ENCODE measurements at regions not wholly inside any gene's neighbourhood (a gene's known extent, or its start where the extent isn't known, plus 50 kb on each side); places are given as distances from the start of the nearest gene placed in this dataset.

DNA sequence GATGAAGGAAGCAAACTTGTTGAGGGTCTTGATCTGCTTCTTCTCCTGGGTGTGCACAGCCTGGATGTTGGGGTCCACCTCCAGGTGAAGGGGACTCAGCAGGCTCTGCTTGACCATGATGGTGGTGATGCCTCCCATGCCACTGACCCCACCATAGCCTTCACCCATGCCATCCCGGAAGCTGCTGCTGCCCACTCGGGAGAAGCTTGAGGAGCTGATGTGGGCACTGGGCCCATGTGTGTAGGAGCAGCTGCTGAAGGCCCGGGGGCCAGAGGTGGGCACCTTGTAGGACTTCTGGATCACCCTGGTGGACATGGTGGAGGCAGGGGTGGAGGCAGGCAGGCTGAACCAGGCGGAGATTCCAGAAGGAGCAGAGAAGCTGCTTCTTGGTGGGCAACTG is 432.7 kb upstream of the DIPK2B start:
- no CpG with 5 or more reads among the region's 4 CpGs for WGBS (ENCODE audit: extremely low coverage, insufficient read length, low lambda C conversion rate)
- no peaks in the 10 kb centered on the region; the same call in 1 of the 2 replicates for H3K27me3 Mint-ChIP-seq (ENCODE audit: low read depth)

More for the DNA sequence above, 432.7 kb upstream of the DIPK2B start:
- no peak overlapping the region for H4K8ac ChIP-seq (replicated peaks; ENCODE audit: insufficient read length, low read depth, low read length)
- no peak overlapping the region for H4K5ac ChIP-seq (ENCODE audit: insufficient read length, low read depth, low read length)
- no peak overlapping the region for H2BK20ac ChIP-seq (ENCODE audit: low read depth, low read length, poor library complexity, severe bottlenecking)
- Mint-ChIP-seq H3K4me1 (no peaks in the 10 kb centered on the region), H3K9me3 (peaks cover 74 to 75% of the 10 kb centered on the region in 2 experiments), H3K36me3 (ENCODE audit: insufficient read depth in 1 of 3, low read depth in 3 of 3) (peaks cover 11 to 18% (median 13%) of the 10 kb centered on the region in 3 experiments), H3K4me3 (no peak overlapping the region), H3K27ac (no peak overlapping the region)
- no peak overlapping the region for H3K9ac ChIP-seq (ENCODE audit: extremely low read depth, insufficient read length, low read length)
- H3K4ac ChIP-seq (ENCODE audit: low read depth, low read length), result no peak overlapping the region
- no peak overlapping the region for H2BK12ac ChIP-seq (ENCODE audit: insufficient read length, low read depth, low read length)
- no peak overlapping the region for H3T11ph ChIP-seq (ENCODE audit: low read length)
- no peaks in the 10 kb centered on the region for H3K27me3 ChIP-seq (ENCODE audit: insufficient read depth, low read length)
- no peaks in the 10 kb centered on the region for H3K79me2 ChIP-seq (ENCODE audit: insufficient read depth, low read length)
- H3K79me1 ChIP-seq (ENCODE audit: insufficient read depth, low read depth, low read length, poor library complexity, severe bottlenecking), result no peaks in the 10 kb centered on the region
- no peak overlapping the region for H2AK5ac ChIP-seq (ENCODE audit: insufficient read length, low read length)
- no peak overlapping the region for H3K27ac ChIP-seq (ENCODE audit: insufficient read length, low read depth, low read length)
- H3K9me3 ChIP-seq (ENCODE audit: control insufficient read depth, low read depth, low read length), result no peaks in the 10 kb centered on the region
- H3K56ac ChIP-seq (ENCODE audit: insufficient read length, low read depth, low read length), result no peak overlapping the region
- H3K23me2 ChIP-seq (ENCODE audit: insufficient read length, low read depth, low read length, poor library complexity, severe bottlenecking), result no peaks in the 10 kb centered on the region
- H3K14ac ChIP-seq (ENCODE audit: insufficient read depth, low read length), result no peak overlapping the region
- no peak overlapping the region for H2BK5ac ChIP-seq (ENCODE audit: insufficient read length, low read length)
- H4K91ac ChIP-seq (ENCODE audit: insufficient read length, low read depth, low read length), result no peak overlapping the region
- H3K4me1 ChIP-seq (ENCODE audit: insufficient read depth, low read length), result no peaks in the 10 kb centered on the region
- no peak overlapping the region for H2AFZ ChIP-seq (ENCODE audit: low read length)
- H3K4me2 ChIP-seq (ENCODE audit: insufficient read depth, insufficient read length, low read length), result no peak overlapping the region
- no peak overlapping the region for H3K23ac ChIP-seq (ENCODE audit: insufficient read length, low read depth, low read length)
- H3K18ac ChIP-seq (ENCODE audit: insufficient read length, low read depth, low read length), result no peak overlapping the region
- no peaks in the 10 kb centered on the region for H4K20me1 ChIP-seq (ENCODE audit: control insufficient read depth, insufficient read depth, insufficient read length)
- H2BK120ac ChIP-seq (ENCODE audit: low read depth, low read length, poor library complexity, severe bottlenecking), result no peak overlapping the region
- no peak for DNase-seq
- TF ChIP-seq, protein P1, sequence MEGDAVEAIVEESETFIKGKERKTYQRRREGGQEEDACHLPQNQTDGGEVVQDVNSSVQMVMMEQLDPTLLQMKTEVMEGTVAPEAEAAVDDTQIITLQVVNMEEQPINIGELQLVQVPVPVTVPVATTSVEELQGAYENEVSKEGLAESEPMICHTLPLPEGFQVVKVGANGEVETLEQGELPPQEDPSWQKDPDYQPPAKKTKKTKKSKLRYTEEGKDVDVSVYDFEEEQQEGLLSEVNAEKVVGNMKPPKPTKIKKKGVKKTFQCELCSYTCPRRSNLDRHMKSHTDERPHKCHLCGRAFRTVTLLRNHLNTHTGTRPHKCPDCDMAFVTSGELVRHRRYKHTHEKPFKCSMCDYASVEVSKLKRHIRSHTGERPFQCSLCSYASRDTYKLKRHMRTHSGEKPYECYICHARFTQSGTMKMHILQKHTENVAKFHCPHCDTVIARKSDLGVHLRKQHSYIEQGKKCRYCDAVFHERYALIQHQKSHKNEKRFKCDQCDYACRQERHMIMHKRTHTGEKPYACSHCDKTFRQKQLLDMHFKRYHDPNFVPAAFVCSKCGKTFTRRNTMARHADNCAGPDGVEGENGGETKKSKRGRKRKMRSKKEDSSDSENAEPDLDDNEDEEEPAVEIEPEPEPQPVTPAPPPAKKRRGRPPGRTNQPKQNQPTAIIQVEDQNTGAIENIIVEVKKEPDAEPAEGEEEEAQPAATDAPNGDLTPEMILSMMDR (conservative IDR thresholded peaks at IDR 0.05), result no peak
- no peak overlapping the region for H2BK15ac ChIP-seq (ENCODE audit: low read depth, low read length)
